Keratinocyte (primary cell): ENCODE measurements at regions not wholly inside any gene's neighbourhood (a gene's known extent, or its start where the extent isn't known, plus 50 kb on each side); places are given as distances from the start of the nearest gene placed in this dataset.

Experiments used
- DNase-seq: peaks from one replicate; pipeline ENCODE4 v3.0.0-alpha.2; 2011; ENCODE audit warnings: low read depth, missing footprints, low spot score
- FAIRE-seq: peaks from 2 replicates; lab custom pipeline; 2011; peaks lifted over from hg19 to GRCh38; lab: Jason Lieb, UNC
- H2AFZ ChIP-seq: 2 replicates; pipeline ENCODE4 v1.6.0; 2012; ENCODE audit warnings: low read length, control low read depth, inconsistent platforms; ENCODE audit not compliant: control insufficient read depth
- H3K27ac ChIP-seq: 2 replicates; pipeline ENCODE4 v1.5.1; 2011; ENCODE audit warnings: low read length; ENCODE audit not compliant: control insufficient read depth, insufficient read depth
- H3K27me3 ChIP-seq: 3 replicates; pipeline ENCODE4 v1.6.0; 2011; ENCODE audit warnings: low read length; ENCODE audit not compliant: control insufficient read depth, insufficient read depth; ENCODE audit errors: extremely low read depth
- H3K36me3 ChIP-seq, 2 experiments: 2 replicates in 1 of 2; 3 replicates in 1 of 2; pipeline ENCODE4 v1.5.1; 2011; ENCODE audit warnings: low read length in 2 of 2, mild to moderate bottlenecking in 1 of 2; ENCODE audit not compliant: control insufficient read depth in 2 of 2, insufficient read depth in 2 of 2; ENCODE audit errors: extremely low read depth in 1 of 2
- H3K4me1 ChIP-seq: 3 replicates; pipeline ENCODE4 v1.5.1; 2011; ENCODE audit warnings: low read length; ENCODE audit not compliant: control insufficient read depth, insufficient read depth; ENCODE audit errors: extremely low read depth
- H3K4me2 ChIP-seq: 3 replicates; pipeline ENCODE4 v1.6.0; 2011; ENCODE audit warnings: low read depth, low read length; ENCODE audit not compliant: control insufficient read depth, insufficient read depth; ENCODE audit errors: extremely low read depth
- H3K4me3 ChIP-seq, 3 experiments: fragments of 200-600 bp in 1 of 3; sonication (generic) in 1 of 3; 2 replicates in 2 of 3; 3 replicates in 1 of 3; pipeline ENCODE4 v1.5.1; 2011 to 2016; ENCODE audit warnings: low read length in 3 of 3, mild to moderate bottlenecking in 3 of 3, control low read depth in 2 of 3, inconsistent platforms in 1 of 3, low read depth in 1 of 3, mixed read lengths in 1 of 3, mixed run types in 1 of 3, moderate library complexity in 1 of 3; ENCODE audit not compliant: control insufficient read depth in 2 of 3, insufficient read depth in 2 of 3; ENCODE audit errors: extremely low read depth in 1 of 3
- H3K79me2 ChIP-seq: 2 replicates; pipeline ENCODE4 v1.6.0; 2012; ENCODE audit warnings: low read length; ENCODE audit not compliant: control insufficient read depth, insufficient read depth
- H3K9ac ChIP-seq: 3 replicates; pipeline ENCODE4 v1.6.0; 2011; ENCODE audit warnings: low read length; ENCODE audit not compliant: control insufficient read depth, insufficient read depth; ENCODE audit errors: extremely low read depth
- H3K9me1 ChIP-seq: 3 replicates; pipeline ENCODE4 v1.6.0; 2011; ENCODE audit warnings: low read length; ENCODE audit not compliant: control insufficient read depth, insufficient read depth; ENCODE audit errors: extremely low read depth
- H3K9me3 ChIP-seq: 2 replicates; pipeline ENCODE4 v1.5.1; 2012; ENCODE audit warnings: low read depth, low read length; ENCODE audit not compliant: control insufficient read depth
- H4K20me1 ChIP-seq: 3 replicates; pipeline ENCODE4 v1.6.0; 2011; ENCODE audit warnings: low read length; ENCODE audit not compliant: control insufficient read depth, insufficient read depth; ENCODE audit errors: extremely low read depth
- CTCF ChIP-seq, 3 experiments: IDR thresholded peaks in 1 of 3; conservative IDR thresholded peaks in 1 of 3; optimal IDR thresholded peaks in 1 of 3; 2 replicates in 2 of 3; 3 replicates in 1 of 3; pipeline versions ENCODE3 to v1.5.1; 2011; ENCODE audit warnings: low read length in 3 of 3, mild to moderate bottlenecking in 3 of 3, moderate library complexity in 2 of 3, control low read depth in 1 of 3, inconsistent platforms in 1 of 3; ENCODE audit not compliant: insufficient read depth in 2 of 3; ENCODE audit errors: extremely low read depth in 1 of 3
- EZH2 ChIP-seq: IDR thresholded peaks from one replicate; pipeline ENCODE4 v1.6.1; 2012; ENCODE audit warnings: inconsistent platforms, mild to moderate bottlenecking, low read length, moderate library complexity
- dilution Hi-C: fragments of 300-500 bp; cut with MboI; formaldehyde crosslinking; loops from one replicate; pipeline ENCODE4 v1.7.0; 2020; ENCODE audit warnings: low sequenced_read_pairs; ENCODE audit not compliant: extremely low pct_ligation_motif_present

DNA sequence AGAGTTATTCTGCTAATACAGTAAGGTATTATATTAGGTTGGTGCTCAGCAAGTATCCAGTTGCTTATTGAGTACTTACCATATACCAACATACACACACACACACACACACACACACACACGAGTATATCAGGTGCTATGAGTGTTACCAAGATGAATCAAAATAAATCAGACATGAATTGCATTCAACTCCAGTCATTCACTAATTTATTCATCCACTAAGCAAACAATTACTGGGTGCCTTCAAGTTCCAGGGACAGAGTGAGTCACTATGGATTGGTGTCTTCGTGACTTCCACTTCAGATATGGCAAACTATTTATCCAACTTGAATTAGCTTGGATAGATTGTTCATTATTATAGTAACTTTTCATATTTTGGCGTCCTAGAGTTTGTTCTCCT is 140.7 kb upstream of the SLC44A1 start:
- FAIRE-seq (no peak), DNase-seq (no peak)
- TF ChIP-seq CTCF (optimal IDR thresholded peaks at IDR 0.05 in 1 of 3, IDR thresholded peaks at IDR 0.05 in 1 of 3, conservative IDR thresholded peaks at IDR 0.05 in 1 of 3; ENCODE audit: extremely low read depth in 1 of 3, insufficient read depth in 2 of 3, low read length in 3 of 3): no peak
- no peak for TF ChIP-seq EZH2
- H3K9me1 ChIP-seq: no peaks in the 10 kb centered on the region
- H3K4me1 ChIP-seq: no peaks in the 10 kb centered on the region
- H3K27ac ChIP-seq: no peak overlapping the region
- no peak overlapping the region for H3K9ac ChIP-seq
- no peaks in the 10 kb centered on the region for H3K27me3 ChIP-seq
- H4K20me1 ChIP-seq: no peaks in the 10 kb centered on the region
- dilution Hi-C loops: no loop called here
- H3K4me2 ChIP-seq: no peak overlapping the region
- no peaks in the 10 kb centered on the region for H3K9me3 ChIP-seq
- H3K79me2 ChIP-seq: no peaks in the 10 kb centered on the region
- no peak overlapping the region for H3K4me3 ChIP-seq
- no peak overlapping the region for H2AFZ ChIP-seq
- H3K36me3 ChIP-seq: no peaks in the 10 kb centered on the region

DNA sequence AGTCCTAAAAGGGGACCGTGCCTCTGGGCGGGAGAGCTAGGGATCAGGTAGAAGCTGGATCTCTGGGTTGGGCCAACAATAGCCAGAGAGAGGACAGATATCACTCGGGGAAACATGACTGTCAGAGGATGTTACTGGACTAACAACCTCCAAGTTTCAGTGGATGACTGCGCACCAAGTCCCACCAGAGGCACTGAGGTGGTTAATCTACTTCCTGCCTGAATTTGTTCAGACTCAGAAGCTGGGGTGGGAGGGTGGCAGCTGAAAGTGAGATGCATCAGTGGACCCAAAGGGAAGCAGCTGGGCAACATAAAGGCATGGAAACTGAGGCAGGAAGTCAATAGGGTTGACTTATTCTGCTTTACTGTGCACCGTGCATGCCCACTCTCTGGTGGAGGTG is 130.1 kb upstream of the SLC44A1 start:
- H3K27me3 ChIP-seq: no peaks in the 10 kb centered on the region
- no peaks in the 10 kb centered on the region for H3K79me2 ChIP-seq
- no peaks in the 10 kb centered on the region for H3K4me1 ChIP-seq
- no peaks in the 10 kb centered on the region for H4K20me1 ChIP-seq
- no peak overlapping the region for H2AFZ ChIP-seq
- no peaks in the 10 kb centered on the region for H3K36me3 ChIP-seq
- H3K9me3 ChIP-seq: no peaks in the 10 kb centered on the region
- H3K4me3 ChIP-seq: no peak overlapping the region
- no peaks in the 10 kb centered on the region for H3K9me1 ChIP-seq
- H3K27ac ChIP-seq: no peak overlapping the region
- H3K9ac ChIP-seq: no peak overlapping the region
- DNase-seq: no peak
- no peak overlapping the region for H3K4me2 ChIP-seq
- dilution Hi-C loops: no loop called here
- TF ChIP-seq CTCF (optimal IDR thresholded peaks at IDR 0.05 in 1 of 3, IDR thresholded peaks at IDR 0.05 in 1 of 3, conservative IDR thresholded peaks at IDR 0.05 in 1 of 3; ENCODE audit: extremely low read depth in 1 of 3, insufficient read depth in 2 of 3, low read length in 3 of 3) (no peak), EZH2 (no peak)
- FAIRE-seq: no peak
